GM21529 (cell line): ENCODE measurements at regions not wholly inside any gene's neighbourhood (a gene's known extent, or its start where the extent isn't known, plus 50 kb on each side); places are given as distances from the start of the nearest gene placed in this dataset.

Experiments used
- ATAC-seq: cut with Tn5 transposase; IDR thresholded peaks from one replicate; pipeline ENCODE4 v1.9.1; 2021; ENCODE audit not compliant: unreplicated experiment

- ATAC-seq: no peak
Observed at GRCh38 chr6:91611190-91611589, 1024.3 kb upstream of the MAP3K7 start.

- no peak for ATAC-seq
Observed at GRCh38 chr6:91608428-91608827, 1021.6 kb upstream of the MAP3K7 start.

GRCh38 chr6:91606148-91606901 lies 1019.5 kb upstream of the MAP3K7 start:
- no peak for ATAC-seq

- no peak for ATAC-seq
Observed at GRCh38 chr6:91600561-91600960, 1013.7 kb upstream of the MAP3K7 start.

DNA sequence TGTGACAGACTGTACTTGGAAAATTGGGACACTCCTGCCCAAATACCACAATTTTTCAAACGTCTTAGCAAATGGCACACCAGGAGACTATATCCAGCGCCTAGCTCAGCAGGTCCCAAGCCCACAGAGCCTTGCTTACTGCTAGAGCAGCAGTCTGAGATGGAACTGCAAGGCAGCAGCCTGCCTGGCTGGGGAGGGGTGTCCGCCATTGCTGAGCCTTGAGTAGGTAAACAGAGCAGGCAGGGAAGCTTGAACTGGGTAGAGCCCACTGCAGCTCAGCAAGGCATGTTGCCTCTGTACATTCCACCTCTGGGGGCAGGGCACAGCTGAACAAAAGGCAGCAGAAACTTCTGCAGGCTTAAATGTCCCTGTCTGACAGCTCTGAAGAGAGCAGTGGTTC lies 1003.3 kb upstream of the MAP3K7 start:
- ATAC-seq: no peak

DNA sequence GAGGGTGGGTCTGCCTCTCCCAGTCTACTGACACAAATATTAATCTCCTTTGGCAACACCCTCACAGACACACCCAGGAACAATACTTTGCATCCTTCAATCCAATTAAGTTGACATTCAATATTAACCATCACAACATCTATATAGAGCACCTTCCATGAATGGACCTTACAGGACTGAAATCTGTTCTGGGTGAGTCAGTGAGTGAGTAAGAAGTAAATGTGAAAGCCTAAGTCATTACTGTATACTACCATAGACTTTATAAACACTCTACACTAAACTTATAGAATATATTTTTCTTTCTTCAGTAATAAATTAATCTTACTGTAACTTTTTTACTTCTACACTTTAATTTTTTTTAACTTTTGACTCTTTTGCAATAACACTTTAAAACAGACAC lies 993.8 kb upstream of the MAP3K7 start:
- ATAC-seq: no peak

GRCh38 chr6:91575032-91575431 lies 988.2 kb upstream of the MAP3K7 start:
- ATAC-seq: peak; percentile 68

DNA sequence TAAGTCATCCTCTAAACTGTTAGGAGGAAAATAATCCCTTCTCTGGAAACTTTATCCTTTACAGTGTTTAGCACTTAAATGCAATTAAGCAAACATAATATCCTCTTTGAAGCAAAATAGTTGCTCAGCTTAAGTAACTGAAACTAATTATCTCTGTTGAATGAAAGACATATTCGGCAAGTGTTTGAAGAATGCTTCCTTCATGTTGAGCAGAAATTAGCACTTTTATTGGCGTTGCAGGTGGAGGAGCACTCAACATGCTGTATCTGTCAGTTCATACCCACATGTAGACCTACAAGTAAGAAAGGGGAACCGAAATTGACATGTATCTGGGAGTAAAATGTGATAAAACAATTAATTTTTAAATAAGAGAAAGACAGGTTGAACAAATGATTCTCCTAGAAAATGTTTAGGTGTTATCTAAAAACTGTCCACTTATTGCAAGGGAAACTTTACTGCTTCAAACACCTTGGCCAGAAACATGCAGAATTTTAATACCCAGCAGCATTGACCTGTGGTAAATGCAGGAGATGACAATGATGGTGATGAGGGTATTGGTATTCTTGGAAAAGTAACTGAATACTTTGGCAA lies 987.0 kb upstream of the MAP3K7 start:
- no peak for ATAC-seq

- no peak for ATAC-seq
Observed at GRCh38 chr6:91572878-91573277, 986.0 kb upstream of the MAP3K7 start.

GRCh38 chr6:91569071-91569470 lies 982.2 kb upstream of the MAP3K7 start:
- ATAC-seq: no peak

- ATAC-seq: no peak
Observed at GRCh38 chr6:91566467-91566866, 979.6 kb upstream of the MAP3K7 start.

DNA sequence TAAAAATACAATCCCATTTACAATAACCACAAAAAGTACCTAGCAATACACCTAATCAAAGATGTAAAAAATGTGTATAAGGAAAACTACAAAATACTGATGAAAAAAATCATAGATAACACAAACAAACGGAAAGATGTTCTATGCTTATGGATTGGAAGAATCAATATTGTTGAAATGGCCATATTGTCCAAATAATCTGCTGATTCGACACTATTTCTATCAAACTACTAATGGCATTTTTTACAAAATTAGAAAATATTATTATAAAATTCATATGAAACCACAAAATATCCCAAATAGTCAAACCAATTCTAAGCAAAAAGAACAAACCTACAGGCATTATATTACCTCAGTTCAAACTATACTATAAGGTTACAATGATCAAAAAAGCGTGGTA lies 978.3 kb upstream of the MAP3K7 start:
- ATAC-seq: no peak

DNA sequence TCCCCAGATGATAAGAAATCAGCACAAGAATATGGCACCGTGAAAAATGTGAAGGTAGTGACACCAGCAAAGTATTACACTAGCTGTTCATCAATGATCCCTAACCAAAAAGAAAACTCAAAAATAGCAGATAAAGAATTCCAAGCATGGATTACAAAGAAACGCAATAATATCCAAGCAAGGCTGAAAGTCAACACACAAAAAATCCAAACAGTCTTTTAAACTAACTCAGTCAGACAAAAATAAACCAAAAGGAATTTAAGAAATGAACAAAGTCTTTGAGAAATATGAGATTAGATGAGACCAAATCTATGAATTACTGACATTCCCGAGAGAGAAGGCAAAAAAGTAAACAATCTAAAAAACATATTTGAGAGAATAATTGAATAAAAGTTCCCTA lies 976.1 kb upstream of the MAP3K7 start:
- no peak for ATAC-seq

GRCh38 chr6:91560409-91560808 lies 973.5 kb upstream of the MAP3K7 start:
- ATAC-seq: no peak

DNA sequence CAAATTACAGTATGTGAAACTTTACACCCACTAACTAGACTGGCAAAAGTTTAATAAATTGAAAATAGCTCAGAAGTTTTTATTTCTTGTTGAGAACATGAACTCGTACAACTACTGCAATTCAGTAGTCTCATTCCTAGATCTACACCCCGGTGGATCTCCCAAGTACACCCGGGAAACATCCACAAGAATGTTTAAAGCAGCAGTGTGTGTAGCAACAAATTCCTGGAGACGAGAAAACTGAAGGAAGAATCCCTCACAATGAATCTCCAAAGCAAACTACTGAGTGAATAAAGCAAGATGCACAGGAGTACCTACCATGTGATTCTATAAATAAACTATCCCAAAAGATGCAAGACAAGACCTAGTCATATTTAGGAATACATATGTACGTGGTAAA lies 954.0 kb upstream of the MAP3K7 start:
- ATAC-seq: no peak

DNA sequence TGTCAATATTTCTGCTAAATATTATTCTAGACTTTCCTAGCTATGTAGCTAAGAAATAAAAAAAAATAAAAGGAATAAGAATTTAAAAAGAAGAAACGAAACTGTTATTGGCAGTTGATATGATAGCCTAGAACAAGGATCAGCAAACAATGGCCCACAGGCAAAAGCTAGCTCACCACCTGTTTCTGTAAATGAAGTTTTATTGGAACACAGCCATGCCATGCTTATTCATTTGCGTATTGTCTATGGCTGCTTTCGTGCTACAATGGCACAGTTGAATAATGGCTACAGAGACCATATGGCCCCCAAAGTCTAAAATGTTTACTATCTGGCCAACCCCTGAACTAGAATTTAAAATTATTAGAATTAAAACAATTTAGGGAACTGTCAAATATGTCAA lies 952.6 kb upstream of the MAP3K7 start:
- ATAC-seq: no peak

DNA sequence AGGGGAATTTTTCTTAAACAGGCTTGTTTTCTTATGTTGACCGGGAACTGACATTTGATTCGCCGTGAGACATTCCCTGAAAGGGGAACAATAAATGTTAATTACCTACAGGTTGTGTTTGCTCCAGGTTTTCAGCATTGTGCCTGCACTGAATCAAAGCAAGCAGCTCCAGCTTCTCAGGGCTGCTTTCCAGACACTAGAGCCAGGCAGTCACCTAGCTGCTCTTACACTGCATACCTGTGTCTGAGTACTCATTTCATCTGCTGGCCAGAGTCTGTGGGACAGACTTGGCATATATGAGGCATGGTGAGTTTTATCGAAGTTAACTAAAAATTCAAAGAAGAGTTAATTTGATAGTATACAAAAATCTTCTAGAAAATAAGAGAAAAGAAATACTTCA lies 951.8 kb upstream of the MAP3K7 start:
- no peak for ATAC-seq

GRCh38 chr6:91534614-91535013 lies 947.7 kb upstream of the MAP3K7 start:
- ATAC-seq: no peak

GRCh38 chr6:91523511-91523910 lies 936.6 kb upstream of the MAP3K7 start:
- no peak for ATAC-seq

DNA sequence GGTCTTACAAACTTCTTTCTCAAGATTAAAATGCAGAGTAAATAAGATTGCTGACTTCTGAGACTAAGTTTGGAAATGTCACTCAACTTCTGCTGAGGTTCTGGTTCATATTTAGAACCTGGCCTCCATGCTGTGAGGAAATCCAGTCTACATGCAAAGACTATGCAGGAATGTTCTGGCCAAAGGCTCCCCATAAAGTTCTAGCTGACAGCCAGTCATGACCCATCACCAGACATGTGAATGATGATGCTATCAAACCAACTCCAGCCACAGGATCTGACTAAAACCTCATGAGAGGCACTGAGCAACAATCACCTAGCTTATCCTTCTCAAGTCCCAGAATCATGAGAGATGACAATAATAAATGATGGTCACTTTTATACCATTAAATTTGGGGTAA lies 935.1 kb upstream of the MAP3K7 start:
- ATAC-seq: no peak

GRCh38 chr6:91509711-91510110 lies 922.8 kb upstream of the MAP3K7 start:
- no peak for ATAC-seq

- no peak for ATAC-seq
Observed at GRCh38 chr6:91509039-91509438, 922.2 kb upstream of the MAP3K7 start.

DNA sequence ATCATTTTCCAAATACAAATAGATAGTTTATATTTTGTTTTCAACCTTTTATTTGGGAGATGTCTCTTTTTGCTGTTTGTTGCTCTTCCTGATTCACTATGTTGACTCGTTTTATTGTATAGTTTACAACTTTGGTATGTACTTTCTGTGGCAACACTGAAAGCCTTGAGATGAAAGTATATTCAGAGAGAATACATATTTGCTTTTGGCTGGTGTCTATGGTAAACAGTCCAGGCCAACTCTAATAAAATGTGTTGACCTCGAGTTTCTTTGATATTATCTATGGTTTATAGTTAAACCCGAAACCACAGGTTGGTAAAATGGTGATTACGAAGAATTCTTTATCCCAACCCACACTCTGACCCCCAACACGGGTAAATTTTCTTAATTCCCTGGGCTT lies 919.6 kb upstream of the MAP3K7 start:
- ATAC-seq: no peak
